GM12878 (cell line): ENCODE measurements at regions not wholly inside any gene's neighbourhood (a gene's known extent, or its start where the extent isn't known, plus 50 kb on each side); places are given as distances from the start of the nearest gene placed in this dataset.

Experiments used
- ATAC-seq: fragments of 200-7000 bp; cut with Tn5 transposase; 3 replicates; pipeline ENCODE4 v1.9.1; 2020; ENCODE audit warnings: mild to moderate bottlenecking, moderate library complexity
- BruUV-seq: library from RNA; stranded (reverse); fragments of 400-500 nt; replicated peaks from 2 replicates; lab custom pipeline; 2021; lab: Mats Ljungman, UMichigan
- CTCF ChIA-PET: fragments of 300-600 bp; sonication (Branson Sonifier 250); formaldehyde crosslinking; extraction: SDS; loops from one replicate; lab custom pipeline; 2021; ENCODE audit warnings: inconsistent platforms; lab: Yijun Ruan, JAX
- POLR2A ChIA-PET: fragments of 350-600 bp; formaldehyde crosslinking; extraction: SDS; loops from one replicate; lab custom pipeline; 2021; ENCODE audit warnings: inconsistent platforms; lab: Charles Lee
- RAD21 ChIA-PET: fragments of 300-600 bp; sonication (Branson Sonifier 250); formaldehyde crosslinking; loops from one replicate; lab custom pipeline; 2023; ENCODE audit warnings: antibody characterized with exemption; ENCODE audit not compliant: unreplicated experiment; lab: Charles Lee
- SMC1A ChIA-PET: fragments of 300-600 bp; sonication (Branson Sonifier 250); formaldehyde crosslinking; loops from one replicate; lab custom pipeline; 2023; ENCODE audit not compliant: unreplicated experiment, uncharacterized antibody; lab: Charles Lee
- DNase-seq: peaks from one replicate; pipeline ENCODE4 v3.0.0-alpha.2; 2011; ENCODE audit warnings: low read depth, low spot score
- FAIRE-seq: peaks from 3 replicates; lab custom pipeline; 2011; peaks lifted over from hg19 to GRCh38; lab: Jason Lieb, UNC
- H2AFZ ChIP-seq: 2 replicates; pipeline ENCODE4 v1.6.0; 2011; ENCODE audit warnings: low read depth, low read length, control low read depth; ENCODE audit not compliant: control insufficient read depth
- H3K27ac ChIP-seq: 2 replicates; pipeline ENCODE4 v1.5.1; 2011; ENCODE audit warnings: control low read depth; ENCODE audit not compliant: control insufficient read depth, insufficient read depth
- H3K27me3 ChIP-seq, 2 experiments: replicated peaks in 1 of 2; 2 replicates each; pipeline versions ENCODE4 v1.6.0 to v1.6.1; 2011; ENCODE audit warnings: low read length in 1 of 2; ENCODE audit not compliant: control insufficient read depth in 2 of 2, insufficient read depth in 2 of 2
- H3K36me3 ChIP-seq, 2 experiments: 2 replicates each; pipeline ENCODE4 v1.5.1; 2011; ENCODE audit warnings: low read length in 1 of 2; ENCODE audit not compliant: control insufficient read depth in 2 of 2, insufficient read depth in 2 of 2
- H3K4me1 ChIP-seq: 2 replicates; pipeline ENCODE4 v1.6.1; 2011; ENCODE audit warnings: mild to moderate bottlenecking, low read length, moderate library complexity, mixed read lengths; ENCODE audit not compliant: control insufficient read depth, insufficient read depth
- H3K4me2 ChIP-seq: 2 replicates; pipeline ENCODE4 v1.6.0; 2011; ENCODE audit warnings: control low read depth; ENCODE audit not compliant: control insufficient read depth, insufficient read depth
- H3K4me3 ChIP-seq: fragments of 200-600 bp; sonication (generic); 2 replicates; pipeline ENCODE4 v1.5.1; 2016
- H3K79me2 ChIP-seq: 2 replicates; pipeline ENCODE4 v1.6.0; 2011; ENCODE audit warnings: low read length; ENCODE audit not compliant: control insufficient read depth, insufficient read depth
- H3K9ac ChIP-seq: 2 replicates; pipeline ENCODE4 v1.8.0; 2011; ENCODE audit warnings: low read length, control low read depth, mixed read lengths; ENCODE audit not compliant: control insufficient read depth, insufficient read depth
- H3K9me3 ChIP-seq: replicated peaks from 3 replicates; pipeline ENCODE4 v1.5.1; 2011; ENCODE audit warnings: mild to moderate bottlenecking, low read length; ENCODE audit not compliant: control insufficient read depth, insufficient read depth
- H4K20me1 ChIP-seq: 2 replicates; pipeline ENCODE4 v1.6.0; 2011; ENCODE audit not compliant: control insufficient read depth, insufficient read depth
- NRF1 ChIP-seq: conservative IDR thresholded peaks from 2 replicates; pipeline ENCODE4 v1.6.1; 2011; ENCODE audit warnings: mild to moderate bottlenecking, low read depth, low read length, improper control_type of control experiment
- SUZ12 ChIP-seq: fragments of 200-600 bp; sonication (generic); IDR thresholded peaks from one replicate; pipeline ENCODE4 v1.6.1; 2018; ENCODE audit warnings: antibody characterized with exemption, mild to moderate bottlenecking; ENCODE audit not compliant: unreplicated experiment
- WGBS: methylation state at CpG from one replicate; pipeline ENCODE4 v1.1.6; 2016; ENCODE audit warnings: low lambda C conversion rate; ENCODE audit not compliant: insufficient replicate concordance, insufficient coverage; ENCODE audit errors: missing lambda C conversion rate; 5-methylcytosine and 5-hydroxymethylcytosine counted together
- in situ Hi-C: fragments of 300-500 bp; cut with MboI; formaldehyde crosslinking; loops from 9 replicates; pipeline ENCODE4 v1.14.3; 2018; ENCODE audit warnings: mixed read lengths
- intact Hi-C: fragments of 100-400 bp; cut with micrococcal nuclease; formaldehyde crosslinking; loops from one replicate; pipeline ENCODE4 v1.14.2; 2022; ENCODE audit not compliant: unreplicated experiment

DNA sequence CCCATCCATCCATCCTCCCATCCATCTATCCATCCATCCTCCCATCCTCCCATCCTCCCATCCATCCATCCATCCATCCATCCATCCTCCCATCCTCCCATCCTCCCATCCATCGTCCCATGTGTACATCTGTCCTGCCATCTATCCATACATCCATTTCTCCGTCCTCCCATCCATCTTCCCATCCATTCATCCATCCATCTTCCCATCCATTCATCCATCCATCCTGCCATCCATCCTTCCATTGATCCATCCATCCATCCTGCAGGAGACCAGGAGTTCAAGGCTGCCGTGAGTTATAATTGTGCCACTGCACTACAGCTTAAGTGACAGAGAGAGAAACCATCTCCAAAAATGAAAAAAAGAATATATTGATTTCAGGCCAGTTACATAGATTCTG, 356.5 kb downstream of the CDH26 start:
- 31% methylated on average over 3 of the region's 3 CpGs for WGBS
- ATAC-seq (no peak), FAIRE-seq (no peak), DNase-seq (no peak)
- Histone ChIP-seq H3K4me2 (no peak overlapping the region), H3K9ac (no peak overlapping the region), H3K36me3 (no peaks in the 10 kb centered on the region), H2AFZ (no peak overlapping the region), H3K27me3 (no peaks in the 10 kb centered on the region), H3K27ac (no peak overlapping the region), H3K4me1 (no peaks in the 10 kb centered on the region), H3K4me3 (no peak overlapping the region), H4K20me1 (no peaks in the 10 kb centered on the region), H3K9me3 (no peaks in the 10 kb centered on the region), H3K79me2 (no peaks in the 10 kb centered on the region)
- TF ChIP-seq SUZ12, result no peak
- intact Hi-C loops (no loop called here), in situ Hi-C loops (no loop called here)
- RAD21 ChIA-PET, result no interaction called here
- SMC1A ChIA-PET, result no interaction called here
- POLR2A ChIA-PET, result no interaction called here
- CTCF ChIA-PET, result no interaction called here
- BruUV-seq, result no TSS peak

DNA sequence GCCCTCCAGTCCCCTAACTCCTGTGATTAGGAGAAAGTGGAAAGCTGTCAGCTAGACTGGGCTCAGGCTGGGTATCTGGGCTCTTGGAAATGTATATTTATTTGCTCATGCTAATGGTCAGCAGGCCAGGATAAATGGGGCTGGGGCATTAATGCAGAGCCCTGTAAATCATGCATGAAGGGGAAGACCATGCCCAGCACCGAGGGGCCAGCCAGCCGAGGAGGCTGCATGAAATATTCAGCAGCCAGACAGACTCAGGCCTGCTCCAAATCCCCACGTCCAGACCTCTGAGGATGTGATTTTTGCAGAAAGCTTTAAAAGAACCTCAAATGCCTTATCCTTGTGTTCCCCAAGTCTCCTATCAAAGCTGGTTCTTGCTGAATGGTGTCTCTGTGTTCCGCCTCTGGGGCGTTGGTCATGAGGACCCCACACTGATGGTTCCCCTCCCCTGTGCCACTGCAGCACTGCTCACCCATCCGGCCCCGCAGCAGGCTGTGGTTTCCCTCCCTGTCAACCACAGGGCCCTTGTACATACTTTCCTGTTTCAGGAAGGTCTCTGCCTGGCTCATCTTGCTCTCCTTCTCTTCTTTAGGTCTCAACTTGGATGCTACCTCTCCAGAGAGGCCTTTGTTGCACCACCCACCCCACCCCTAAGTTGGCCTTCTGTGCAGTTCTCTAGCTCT, 358.4 kb downstream of the CDH26 start:
- Histone ChIP-seq H3K4me1 (no peaks in the 10 kb centered on the region), H3K27me3 (no peaks in the 10 kb centered on the region), H3K79me2 (no peaks in the 10 kb centered on the region), H3K4me2 (no peak overlapping the region), H3K36me3 (no peaks in the 10 kb centered on the region), H3K4me3 (no peak overlapping the region), H3K9ac (no peak overlapping the region), H3K27ac (no peak overlapping the region), H2AFZ (no peak overlapping the region), H3K9me3 (no peaks in the 10 kb centered on the region; the same call in 2 of the 3 replicates), H4K20me1 (no peaks in the 10 kb centered on the region)
- in situ Hi-C loops, result no loop called here
- ChIA-PET RAD21 (no interaction called here), SMC1A (no interaction called here), CTCF (no interaction called here)
- 13% methylated on average over 7 of the region's 7 CpGs for WGBS
- FAIRE-seq (no peak), ATAC-seq (no peak)
- BruUV-seq, result no TSS peak
- intact Hi-C loops, result no loop called here
- TF ChIP-seq NRF1, result no peak
- TF ChIP-seq, all 136 proteins: peak for 0
- no peak for DNase-seq
- POLR2A ChIA-PET, result no interaction called here
